Urothelium cell line (cell line): ENCODE measurements at regions not wholly inside any gene's neighbourhood (a gene's known extent, or its start where the extent isn't known, plus 50 kb on each side); places are given as distances from the start of the nearest gene placed in this dataset.

Source experiments
- DNase-seq: peaks from one replicate; pipeline ENCODE4 v3.0.0; 2011; ENCODE audit warnings: low spot score, mixed read lengths
- FAIRE-seq: peaks from 2 replicates; lab custom pipeline; 2011; peaks lifted over from hg19 to GRCh38; lab: Jason Lieb, UNC

- DNase-seq (no peak), FAIRE-seq (no peak)
These were observed 119.8 kb upstream of the IRF2BP2 start for GRCh38 chr1:234729561-234730474.

- no peak for FAIRE-seq
- DNase-seq: no peak
These were observed 118.8 kb upstream of the IRF2BP2 start for GRCh38 chr1:234728740-234729139.

- FAIRE-seq (no peak), DNase-seq (no peak)
These were observed 117.3 kb upstream of the IRF2BP2 start for GRCh38 chr1:234727018-234727940.

- no peak for FAIRE-seq
- no peak for DNase-seq
These were observed 116.5 kb upstream of the IRF2BP2 start for GRCh38 chr1:234726359-234726943.

- no peak for FAIRE-seq
- no peak for DNase-seq
These were observed 115.5 kb upstream of the IRF2BP2 start for GRCh38 chr1:234725177-234726132.

GRCh38 chr1:234724516-234725176 is 114.7 kb upstream of the IRF2BP2 start:
- no peak for FAIRE-seq
- no peak for DNase-seq

GRCh38 chr1:234722904-234723720 is 113.1 kb upstream of the IRF2BP2 start:
- DNase-seq (peak; percentile 53), FAIRE-seq (no peak)

- DNase-seq (no peak), FAIRE-seq (no peak)
These were observed 112.3 kb upstream of the IRF2BP2 start for GRCh38 chr1:234722270-234722704.

GRCh38 chr1:234721476-234722269 is 111.7 kb upstream of the IRF2BP2 start:
- FAIRE-seq (no peak), DNase-seq (no peak)

- FAIRE-seq (no peak), DNase-seq (no peak)
These were observed 110.9 kb upstream of the IRF2BP2 start for GRCh38 chr1:234720709-234721441.

- FAIRE-seq (no peak), DNase-seq (no peak)
These were observed 109.7 kb upstream of the IRF2BP2 start for GRCh38 chr1:234719454-234720251.

- FAIRE-seq (no peak), DNase-seq (no peak)
These were observed 108.8 kb upstream of the IRF2BP2 start for GRCh38 chr1:234718496-234719453.

- no peak for DNase-seq
- FAIRE-seq: no peak
These were observed 107.0 kb upstream of the IRF2BP2 start for GRCh38 chr1:234716908-234717375.

GRCh38 chr1:234715252-234716014 is 105.5 kb upstream of the IRF2BP2 start:
- DNase-seq: no peak
- no peak for FAIRE-seq
